ENCODE measurements at regions not wholly inside any gene's neighbourhood (a gene's known extent, or its start where the extent isn't known, plus 50 kb on each side); places are given as distances from the start of the nearest gene placed in this dataset.

GRCh38 chr1:229871078-229871676 is 195.9 kb upstream of the GALNT2 start:
- no peak for TF ChIP-seq CTCF (IDR thresholded peaks at IDR 0.05; ENCODE audit: insufficient read depth, low read length)
- no peak for TF ChIP-seq POLR2AphosphoS5 (IDR thresholded peaks at IDR 0.05; ENCODE audit: low read depth)
- TF ChIP-seq SPI1 (IDR thresholded peaks at IDR 0.05; ENCODE audit: borderline replicate concordance, low read depth) = no peak
- TF ChIP-seq REST (IDR thresholded peaks at IDR 0.05; ENCODE audit: insufficient replicate concordance, low read depth) = no peak
- no peak for TF ChIP-seq GABPA (IDR thresholded peaks at IDR 0.05; ENCODE audit: low read depth)

Data from HL-60 (cell line).